Endothelial cell of umbilical vein (primary cell): ENCODE measurements at regions not wholly inside any gene's neighbourhood (a gene's known extent, or its start where the extent isn't known, plus 50 kb on each side); places are given as distances from the start of the nearest gene placed in this dataset.

Experiments used
- BruUV-seq: library from RNA; stranded (reverse); fragments of 400-500 nt; replicated peaks from 2 replicates; lab custom pipeline; 2021; lab: Mats Ljungman, UMichigan
- CTCF ChIA-PET: fragments of 300-600, 350-600 bp; sonication (Branson Sonifier 250); formaldehyde crosslinking; loops from one replicate; lab custom pipeline; 2021; ENCODE audit warnings: antibody characterized with exemption, inconsistent platforms; lab: Charles Lee
- POLR2A ChIA-PET: fragments of 300-600, 350-600 bp; sonication (Branson Sonifier 250); formaldehyde crosslinking; loops from one replicate; lab custom pipeline; 2021; ENCODE audit warnings: antibody characterized with exemption, inconsistent platforms; lab: Charles Lee
- DNase-seq: peaks from one replicate; pipeline ENCODE4 v3.0.0-alpha.2; 2011; ENCODE audit warnings: low read depth, low spot score
- FAIRE-seq: peaks from 2 replicates; lab custom pipeline; 2011; peaks lifted over from hg19 to GRCh38; lab: Jason Lieb, UNC
- H2AFZ ChIP-seq: 2 replicates; pipeline ENCODE4 v1.6.0; 2012; ENCODE audit warnings: low read depth, low read length, control low read depth, inconsistent platforms
- H3K27ac ChIP-seq: 2 replicates; pipeline ENCODE4 v1.5.1; 2011; ENCODE audit warnings: low read depth, mild to moderate bottlenecking, control low read depth, low read length, moderate library complexity; ENCODE audit not compliant: insufficient read depth
- H3K27me3 ChIP-seq, 2 experiments: 2 replicates each; pipeline versions ENCODE4 v1.6.0 to v1.6.1; 2011; ENCODE audit warnings: low read length in 2 of 2, mixed read lengths in 1 of 2; ENCODE audit not compliant: control insufficient read depth in 2 of 2, insufficient read depth in 2 of 2
- H3K36me3 ChIP-seq, 2 experiments: 2 replicates in 1 of 2; 3 replicates in 1 of 2; pipeline ENCODE4 v1.5.1; 2011; ENCODE audit warnings: low read length in 2 of 2, mild to moderate bottlenecking in 1 of 2, moderate library complexity in 1 of 2; ENCODE audit not compliant: control insufficient read depth in 2 of 2, insufficient read depth in 2 of 2; ENCODE audit errors: extremely low read depth in 1 of 2
- H3K4me1 ChIP-seq: 3 replicates; pipeline ENCODE4 v1.5.1; 2011; ENCODE audit warnings: mild to moderate bottlenecking, low read length; ENCODE audit not compliant: control insufficient read depth, insufficient read depth; ENCODE audit errors: extremely low read depth
- H3K4me2 ChIP-seq: 2 replicates; pipeline ENCODE4 v1.6.1; 2011; ENCODE audit warnings: low read length, control low read depth, mixed read lengths; ENCODE audit not compliant: insufficient read depth
- H3K4me3 ChIP-seq, 3 experiments: fragments of 200-600 bp in 1 of 3; sonication (generic), shearing (Covaris generic) in 1 of 3; replicated peaks in 1 of 3; 2 replicates each; pipeline ENCODE4 v1.5.1; 2011 to 2016; ENCODE audit warnings: control low read depth in 3 of 3, low read length in 3 of 3, mild to moderate bottlenecking in 2 of 3, inconsistent platforms in 1 of 3, low read depth in 1 of 3, moderate library complexity in 1 of 3; ENCODE audit not compliant: insufficient read depth in 1 of 3
- H3K79me2 ChIP-seq: 2 replicates; pipeline ENCODE4 v1.6.0; 2012; ENCODE audit warnings: low read length, inconsistent platforms; ENCODE audit not compliant: control insufficient read depth, insufficient read depth
- H3K9ac ChIP-seq: replicated peaks from 2 replicates; pipeline ENCODE3; 2011; ENCODE audit warnings: low read length, control low read depth; ENCODE audit not compliant: insufficient read depth; ENCODE audit errors: extremely low read depth
- H3K9me1 ChIP-seq: replicated peaks from 3 replicates; pipeline ENCODE4 v1.6.0; 2011; ENCODE audit warnings: mild to moderate bottlenecking, low read length; ENCODE audit not compliant: control insufficient read depth, insufficient read depth; ENCODE audit errors: extremely low read depth
- H3K9me3 ChIP-seq: replicated peaks from 2 replicates; pipeline ENCODE4 v1.5.1; 2012; ENCODE audit warnings: low read length, inconsistent platforms; ENCODE audit not compliant: control insufficient read depth, insufficient read depth
- H4K20me1 ChIP-seq: replicated peaks from 2 replicates; pipeline ENCODE3; 2011; ENCODE audit warnings: mild to moderate bottlenecking, low read length; ENCODE audit not compliant: control insufficient read depth, insufficient read depth; ENCODE audit errors: extremely low read depth
- EZH2 ChIP-seq: IDR thresholded peaks from 2 replicates; pipeline ENCODE4 v1.6.1; 2012; ENCODE audit warnings: borderline replicate concordance, low read depth, mild to moderate bottlenecking, moderate library complexity, low read length, inconsistent platforms; ENCODE audit not compliant: severe bottlenecking
- FOS ChIP-seq: IDR thresholded peaks from 2 replicates; pipeline ENCODE4 v1.6.1; 2011; ENCODE audit warnings: mild to moderate bottlenecking, low read length, moderate library complexity, borderline replicate concordance; ENCODE audit not compliant: insufficient read depth
- GATA2 ChIP-seq: IDR thresholded peaks from 2 replicates; pipeline ENCODE4 v1.7.0; 2011; ENCODE audit warnings: low read depth, mild to moderate bottlenecking, moderate library complexity, mixed read lengths, low read length; ENCODE audit not compliant: insufficient read length, insufficient read depth
- JUN ChIP-seq: IDR thresholded peaks from 2 replicates; pipeline ENCODE4 v1.6.1; 2011; ENCODE audit warnings: borderline replicate concordance, low read depth; ENCODE audit not compliant: insufficient read length, insufficient read depth
- MYC ChIP-seq: IDR thresholded peaks from one replicate; pipeline ENCODE4 v1.6.1; 2011; ENCODE audit warnings: mild to moderate bottlenecking, low read depth, low read length
- POLR2A ChIP-seq: IDR thresholded peaks from 2 replicates; pipeline ENCODE4 v1.6.1; 2012; ENCODE audit warnings: low read depth, mild to moderate bottlenecking, control low read depth, low read length
- POLR2AphosphoS5 ChIP-seq: IDR thresholded peaks from 2 replicates; pipeline ENCODE4 v1.6.1; 2012; ENCODE audit warnings: low read depth, mild to moderate bottlenecking, control low read depth, low read length, moderate library complexity; ENCODE audit not compliant: insufficient read depth
- dilution Hi-C: fragments of 300-500 bp; cut with MboI; formaldehyde crosslinking; loops from one replicate; pipeline ENCODE4 v1.15.0; 2019; ENCODE audit warnings: low sequenced_read_pairs; ENCODE audit not compliant: extremely low pct_ligation_motif_present
- intact Hi-C: fragments of 100-400 bp; cut with micrococcal nuclease; formaldehyde crosslinking; loops from one replicate; pipeline ENCODE4 v1.10.0; 2022
- TF ChIP-seq, protein P1 (sequence below): IDR thresholded peaks from 2 replicates; pipeline ENCODE4 v1.6.1; 2011; ENCODE audit not compliant: insufficient read depth, insufficient read length
- TF ChIP-seq, protein P2 (sequence below), 2 donors: IDR thresholded peaks; 1 replicate in 1 of 2; 2 replicates in 1 of 2; pipeline ENCODE4 v1.5.1; 2011; ENCODE audit warnings: low read length in 2 of 2, mild to moderate bottlenecking in 2 of 2, moderate library complexity in 2 of 2, control low read depth in 1 of 2, inconsistent platforms in 1 of 2, low read depth in 1 of 2; ENCODE audit not compliant: insufficient read depth in 1 of 2; ENCODE audit errors: extremely low read depth in 1 of 2

DNA sequence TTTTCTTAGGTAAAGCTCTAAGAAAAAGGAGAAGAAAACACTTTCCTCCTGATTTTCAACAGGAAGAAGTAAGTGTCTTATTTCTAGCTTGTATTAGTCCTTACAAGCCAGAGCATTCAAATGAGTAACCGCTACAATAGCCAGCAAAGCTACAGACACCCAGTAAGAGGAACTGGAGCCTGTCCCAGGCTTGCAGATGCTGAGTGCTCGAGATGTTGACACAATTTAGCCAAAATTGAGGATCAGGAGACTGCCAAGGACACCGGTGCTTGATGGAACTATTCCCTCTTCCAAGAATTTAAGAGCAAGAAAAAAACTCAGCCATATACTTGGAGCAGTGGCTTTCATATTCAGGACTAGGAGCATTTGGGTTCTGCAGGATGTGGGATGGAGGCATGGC, 149.3 kb upstream of the DPP6 start:
- no peak for DNase-seq
- FAIRE-seq = no peak
- Histone ChIP-seq H3K9me1 (no peaks in the 10 kb centered on the region), H3K36me3 (no peaks in the 10 kb centered on the region), H3K4me2 (no peak overlapping the region), H3K79me2 (no peaks in the 10 kb centered on the region), H3K4me1 (no peaks in the 10 kb centered on the region), H3K9ac (no peak overlapping the region), H3K27me3 (no peaks in the 10 kb centered on the region), H2AFZ (no peak overlapping the region), H4K20me1 (no peaks in the 10 kb centered on the region), H3K9me3 (peaks cover 4% of the 10 kb centered on the region), H3K4me3 (no peak overlapping the region), H3K27ac (no peak overlapping the region)
- ChIA-PET POLR2A (no interaction called here), CTCF (no interaction called here)
- dilution Hi-C loops = no loop called here
- intact Hi-C loops = no loop called here
- no TSS peak for BruUV-seq
- TF ChIP-seq JUN = no peak
- no peak for TF ChIP-seq POLR2AphosphoS5
- TF ChIP-seq GATA2 = no peak
- no peak for TF ChIP-seq EZH2
- TF ChIP-seq, protein P1, sequence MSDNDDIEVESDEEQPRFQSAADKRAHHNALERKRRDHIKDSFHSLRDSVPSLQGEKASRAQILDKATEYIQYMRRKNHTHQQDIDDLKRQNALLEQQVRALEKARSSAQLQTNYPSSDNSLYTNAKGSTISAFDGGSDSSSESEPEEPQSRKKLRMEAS = no peak
- TF ChIP-seq FOS = no peak
- no peak for TF ChIP-seq MYC
- TF ChIP-seq POLR2A = no peak
- TF ChIP-seq, protein P2, sequence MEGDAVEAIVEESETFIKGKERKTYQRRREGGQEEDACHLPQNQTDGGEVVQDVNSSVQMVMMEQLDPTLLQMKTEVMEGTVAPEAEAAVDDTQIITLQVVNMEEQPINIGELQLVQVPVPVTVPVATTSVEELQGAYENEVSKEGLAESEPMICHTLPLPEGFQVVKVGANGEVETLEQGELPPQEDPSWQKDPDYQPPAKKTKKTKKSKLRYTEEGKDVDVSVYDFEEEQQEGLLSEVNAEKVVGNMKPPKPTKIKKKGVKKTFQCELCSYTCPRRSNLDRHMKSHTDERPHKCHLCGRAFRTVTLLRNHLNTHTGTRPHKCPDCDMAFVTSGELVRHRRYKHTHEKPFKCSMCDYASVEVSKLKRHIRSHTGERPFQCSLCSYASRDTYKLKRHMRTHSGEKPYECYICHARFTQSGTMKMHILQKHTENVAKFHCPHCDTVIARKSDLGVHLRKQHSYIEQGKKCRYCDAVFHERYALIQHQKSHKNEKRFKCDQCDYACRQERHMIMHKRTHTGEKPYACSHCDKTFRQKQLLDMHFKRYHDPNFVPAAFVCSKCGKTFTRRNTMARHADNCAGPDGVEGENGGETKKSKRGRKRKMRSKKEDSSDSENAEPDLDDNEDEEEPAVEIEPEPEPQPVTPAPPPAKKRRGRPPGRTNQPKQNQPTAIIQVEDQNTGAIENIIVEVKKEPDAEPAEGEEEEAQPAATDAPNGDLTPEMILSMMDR (IDR thresholded peaks at IDR 0.05; ENCODE audit: extremely low read depth in 1 of 2, insufficient read depth in 1 of 2, low read depth in 1 of 2, low read length in 2 of 2) = no peak
